C4-2B (cell line): ENCODE measurements at regions not wholly inside any gene's neighbourhood (a gene's known extent, or its start where the extent isn't known, plus 50 kb on each side); places are given as distances from the start of the nearest gene placed in this dataset.

Experiments used
- H3K27ac ChIP-seq: fragments of 450-650 bp; 2 replicates; pipeline ENCODE4 v1.5.1; 2017
- ZFX ChIP-seq: fragments of 450-650 bp; IDR thresholded peaks from 2 replicates; pipeline ENCODE4 v1.6.1; 2017
- TF ChIP-seq, protein P1 (sequence below): fragments of 450-650 bp; conservative IDR thresholded peaks from 2 replicates; pipeline ENCODE4 v1.5.1; 2017; ENCODE audit warnings: mild to moderate bottlenecking

DNA sequence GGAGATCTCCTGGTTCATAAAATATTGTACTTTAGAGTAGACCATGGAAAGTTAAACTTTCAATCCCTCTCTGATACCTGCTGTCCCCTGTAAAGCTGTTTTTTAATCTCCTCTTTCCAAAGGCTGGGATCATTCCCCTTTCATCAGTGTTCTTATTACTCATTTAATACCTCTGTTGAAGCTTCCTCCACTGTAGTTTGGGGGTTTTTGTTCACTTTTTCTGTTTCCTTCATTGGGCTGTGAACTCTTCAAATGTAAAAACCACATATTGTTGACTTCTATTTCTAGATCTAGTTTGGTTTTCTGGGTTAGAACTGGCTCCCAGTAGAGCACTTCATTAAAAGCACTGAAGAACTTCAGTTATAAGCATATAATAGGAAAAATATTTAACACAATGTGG, 598.1 kb downstream of the RNF144A start:
- TF ChIP-seq ZFX: no peak
- TF ChIP-seq, protein P1, sequence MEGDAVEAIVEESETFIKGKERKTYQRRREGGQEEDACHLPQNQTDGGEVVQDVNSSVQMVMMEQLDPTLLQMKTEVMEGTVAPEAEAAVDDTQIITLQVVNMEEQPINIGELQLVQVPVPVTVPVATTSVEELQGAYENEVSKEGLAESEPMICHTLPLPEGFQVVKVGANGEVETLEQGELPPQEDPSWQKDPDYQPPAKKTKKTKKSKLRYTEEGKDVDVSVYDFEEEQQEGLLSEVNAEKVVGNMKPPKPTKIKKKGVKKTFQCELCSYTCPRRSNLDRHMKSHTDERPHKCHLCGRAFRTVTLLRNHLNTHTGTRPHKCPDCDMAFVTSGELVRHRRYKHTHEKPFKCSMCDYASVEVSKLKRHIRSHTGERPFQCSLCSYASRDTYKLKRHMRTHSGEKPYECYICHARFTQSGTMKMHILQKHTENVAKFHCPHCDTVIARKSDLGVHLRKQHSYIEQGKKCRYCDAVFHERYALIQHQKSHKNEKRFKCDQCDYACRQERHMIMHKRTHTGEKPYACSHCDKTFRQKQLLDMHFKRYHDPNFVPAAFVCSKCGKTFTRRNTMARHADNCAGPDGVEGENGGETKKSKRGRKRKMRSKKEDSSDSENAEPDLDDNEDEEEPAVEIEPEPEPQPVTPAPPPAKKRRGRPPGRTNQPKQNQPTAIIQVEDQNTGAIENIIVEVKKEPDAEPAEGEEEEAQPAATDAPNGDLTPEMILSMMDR: no peak

DNA sequence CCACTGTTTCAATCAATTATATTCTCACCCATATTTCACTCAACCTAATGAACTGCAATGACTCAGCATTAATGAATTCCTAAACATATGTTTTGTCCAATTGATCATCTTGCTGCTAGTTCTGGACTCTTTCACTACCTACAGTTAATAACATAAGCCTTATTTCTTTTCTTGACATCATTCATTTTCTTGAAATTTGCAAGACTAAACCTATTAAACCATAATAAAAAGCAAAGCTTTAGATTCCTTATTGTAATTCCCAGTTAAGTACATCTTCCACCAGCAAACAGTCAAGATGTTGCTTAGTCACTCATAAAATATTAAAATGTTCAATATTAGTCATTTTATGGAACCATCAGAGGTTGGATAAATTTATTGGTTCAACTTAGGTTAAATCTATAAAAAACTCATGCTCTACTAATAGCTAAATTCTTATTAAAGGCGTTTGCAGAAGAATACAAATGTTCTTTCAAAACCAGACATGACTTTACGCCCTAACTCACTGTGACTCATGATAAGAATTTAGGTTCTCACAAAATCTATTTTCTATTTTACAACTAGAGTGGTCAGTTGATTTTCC, 599.4 kb downstream of the RNF144A start:
- TF ChIP-seq, protein P1: no peak
- TF ChIP-seq ZFX: no peak
- H3K27ac ChIP-seq: no peak overlapping the region

More for the DNA sequence above, 598.1 kb downstream of the RNF144A start:
- H3K27ac ChIP-seq: no peak overlapping the region

- TF ChIP-seq, protein P1: no peak
- no peak for TF ChIP-seq ZFX
- H3K27ac ChIP-seq: no peak overlapping the region
Observed at GRCh38 chr2:7517088-7517487, 599.9 kb downstream of the RNF144A start.

- no peak for TF ChIP-seq ZFX
- TF ChIP-seq, protein P1: no peak
- H3K27ac ChIP-seq: no peak overlapping the region
Observed at GRCh38 chr2:7517851-7518250, 600.6 kb downstream of the RNF144A start.

DNA sequence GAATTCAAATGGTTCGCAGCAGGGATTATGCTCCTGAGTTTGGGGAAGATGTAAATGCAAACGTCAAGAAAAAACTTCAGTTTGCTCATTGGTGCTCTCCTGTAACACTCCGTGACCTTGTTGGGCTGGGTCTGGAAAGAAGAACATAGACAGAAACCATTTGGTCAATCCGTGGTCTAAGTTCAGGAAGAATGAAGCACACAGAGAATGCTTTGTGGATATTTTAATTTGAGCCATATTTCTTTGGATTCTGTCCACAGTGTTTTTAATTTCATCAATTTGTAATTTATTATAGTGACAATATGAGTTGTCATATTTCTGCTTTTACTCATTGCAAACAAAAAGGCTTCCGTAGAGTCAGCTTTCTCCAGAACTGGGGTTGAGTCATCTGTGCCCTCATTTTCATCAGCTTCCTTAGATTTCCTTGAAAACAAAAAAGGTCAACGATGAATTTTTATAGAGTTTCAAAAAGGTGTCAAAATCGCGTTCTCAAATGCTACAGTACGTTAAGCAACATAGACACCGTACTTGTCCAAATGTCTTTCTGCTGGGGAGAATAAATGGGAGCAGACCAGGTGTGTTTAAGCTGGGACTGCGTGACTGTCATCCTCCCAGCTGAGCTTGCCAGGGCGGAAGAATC, 606.4 kb downstream of the RNF144A start:
- H3K27ac ChIP-seq: no peak overlapping the region

DNA sequence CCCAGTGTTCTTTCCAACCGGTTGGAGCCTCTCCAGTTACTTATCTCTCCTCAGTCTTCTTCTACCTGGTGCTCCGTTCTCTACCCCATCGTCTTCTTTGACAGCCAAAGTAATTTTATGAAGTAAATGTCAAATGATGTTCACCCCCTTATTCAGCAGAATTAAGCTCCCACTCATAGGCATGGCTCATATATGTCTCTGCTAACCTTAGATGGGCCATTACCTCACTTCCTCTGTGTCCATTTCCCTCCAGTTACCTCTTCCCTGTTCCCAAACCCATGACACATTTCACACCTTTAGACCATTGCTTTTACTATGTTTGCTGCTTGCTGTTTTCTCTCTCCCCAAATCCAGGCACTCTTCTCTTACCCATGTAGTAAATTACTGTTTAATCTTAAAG, 607.0 kb downstream of the RNF144A start:
- H3K27ac ChIP-seq: no peak overlapping the region
- no peak for TF ChIP-seq ZFX
- TF ChIP-seq, protein P1: no peak

More for the DNA sequence above, 606.4 kb downstream of the RNF144A start:
- TF ChIP-seq ZFX: no peak
- TF ChIP-seq, protein P1: no peak

GRCh38 chr2:7525746-7526145, 608.5 kb downstream of the RNF144A start:
- no peak overlapping the region for H3K27ac ChIP-seq
- TF ChIP-seq, protein P1: no peak
- TF ChIP-seq ZFX: no peak
